ENCODE measurements at regions not wholly inside any gene's neighbourhood (a gene's known extent, or its start where the extent isn't known, plus 50 kb on each side); places are given as distances from the start of the nearest gene placed in this dataset.

DNA sequence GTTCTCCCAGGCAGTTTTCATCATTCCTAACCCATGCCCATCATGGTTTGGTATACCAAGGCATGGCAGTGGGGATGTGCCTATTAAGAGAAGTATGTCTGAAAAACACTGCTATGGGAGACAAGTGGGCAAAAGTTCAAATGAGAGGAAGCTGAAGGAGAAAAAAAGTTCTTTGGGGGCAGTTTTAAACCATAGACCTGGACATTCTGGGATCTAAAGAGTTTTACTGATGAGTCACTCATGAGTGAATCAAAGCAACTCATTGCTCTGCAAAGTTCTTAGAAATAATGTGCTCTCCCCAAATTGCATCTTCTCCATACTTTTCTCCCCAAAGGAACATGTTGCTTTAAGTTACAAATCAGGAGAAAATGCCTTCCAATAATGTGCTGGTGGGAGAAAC is 256.9 kb upstream of the MTPN start:
- H3K4me3 ChIP-seq (ENCODE audit: low read depth, low read length), result no peak overlapping the region
- TF ChIP-seq, protein P1, sequence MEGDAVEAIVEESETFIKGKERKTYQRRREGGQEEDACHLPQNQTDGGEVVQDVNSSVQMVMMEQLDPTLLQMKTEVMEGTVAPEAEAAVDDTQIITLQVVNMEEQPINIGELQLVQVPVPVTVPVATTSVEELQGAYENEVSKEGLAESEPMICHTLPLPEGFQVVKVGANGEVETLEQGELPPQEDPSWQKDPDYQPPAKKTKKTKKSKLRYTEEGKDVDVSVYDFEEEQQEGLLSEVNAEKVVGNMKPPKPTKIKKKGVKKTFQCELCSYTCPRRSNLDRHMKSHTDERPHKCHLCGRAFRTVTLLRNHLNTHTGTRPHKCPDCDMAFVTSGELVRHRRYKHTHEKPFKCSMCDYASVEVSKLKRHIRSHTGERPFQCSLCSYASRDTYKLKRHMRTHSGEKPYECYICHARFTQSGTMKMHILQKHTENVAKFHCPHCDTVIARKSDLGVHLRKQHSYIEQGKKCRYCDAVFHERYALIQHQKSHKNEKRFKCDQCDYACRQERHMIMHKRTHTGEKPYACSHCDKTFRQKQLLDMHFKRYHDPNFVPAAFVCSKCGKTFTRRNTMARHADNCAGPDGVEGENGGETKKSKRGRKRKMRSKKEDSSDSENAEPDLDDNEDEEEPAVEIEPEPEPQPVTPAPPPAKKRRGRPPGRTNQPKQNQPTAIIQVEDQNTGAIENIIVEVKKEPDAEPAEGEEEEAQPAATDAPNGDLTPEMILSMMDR (IDR thresholded peaks at IDR 0.05; ENCODE audit: insufficient read depth, low read length, poor library complexity, severe bottlenecking), result no peak
- no peak for DNase-seq (ENCODE audit: low read depth)
- H3K36me3 ChIP-seq (ENCODE audit: control insufficient read depth, insufficient read depth, low read length), result no peaks in the 10 kb centered on the region
- no peaks in the 10 kb centered on the region for H3K27me3 ChIP-seq (ENCODE audit: control insufficient read depth, insufficient read depth, low read length)

DNA sequence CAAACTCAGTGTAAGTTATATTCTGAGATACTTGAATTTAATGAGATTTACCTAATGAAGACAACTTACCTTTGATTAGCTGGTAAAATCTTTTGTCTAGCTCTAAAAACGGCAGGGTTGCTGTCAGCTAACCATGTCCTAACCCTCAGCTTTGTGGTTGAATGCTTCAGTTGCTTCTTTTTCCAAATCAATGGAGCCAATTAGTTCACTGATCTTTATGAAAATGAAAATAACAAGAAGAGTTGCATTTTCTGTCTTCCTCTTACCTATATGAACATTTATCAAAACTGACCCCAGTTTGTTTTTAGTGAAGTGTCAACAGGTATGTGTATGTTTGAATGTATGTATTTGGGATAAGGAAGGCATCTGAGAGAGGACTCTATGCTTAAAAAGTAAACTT is 253.1 kb upstream of the MTPN start:
- no peak for DNase-seq (ENCODE audit: low read depth)
- Histone ChIP-seq H3K27me3 (ENCODE audit: control insufficient read depth, insufficient read depth, low read length) (no peaks in the 10 kb centered on the region), H3K36me3 (ENCODE audit: control insufficient read depth, insufficient read depth, low read length) (no peaks in the 10 kb centered on the region), H3K4me3 (ENCODE audit: low read depth, low read length) (no peak overlapping the region)
- TF ChIP-seq, protein P1 (IDR thresholded peaks at IDR 0.05; ENCODE audit: insufficient read depth, low read length, poor library complexity, severe bottlenecking), result no peak

DNA sequence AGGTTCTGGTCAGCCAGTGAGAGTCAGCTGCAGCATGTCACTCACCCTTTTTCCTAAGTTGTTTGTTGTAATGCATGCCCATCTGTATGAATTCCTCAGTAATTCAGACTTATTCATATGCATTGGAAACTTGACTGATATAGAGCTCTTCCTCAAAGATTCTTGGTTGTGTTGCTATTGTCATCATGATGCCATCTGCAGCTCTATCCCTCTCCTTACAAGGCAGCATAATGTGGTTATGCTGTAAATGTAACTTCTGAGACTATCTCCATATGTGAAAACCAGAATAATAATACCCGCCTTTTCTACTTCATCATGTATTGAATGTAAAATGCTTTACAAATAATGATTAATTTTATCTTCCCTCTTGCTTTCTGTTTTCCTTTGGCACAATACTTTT is 252.6 kb upstream of the MTPN start:
- no peaks in the 10 kb centered on the region for H3K36me3 ChIP-seq (ENCODE audit: control insufficient read depth, insufficient read depth, low read length)
- H3K4me3 ChIP-seq (ENCODE audit: low read depth, low read length), result no peak overlapping the region
- TF ChIP-seq, protein P1 (IDR thresholded peaks at IDR 0.05; ENCODE audit: insufficient read depth, low read length, poor library complexity, severe bottlenecking), result no peak

DNA sequence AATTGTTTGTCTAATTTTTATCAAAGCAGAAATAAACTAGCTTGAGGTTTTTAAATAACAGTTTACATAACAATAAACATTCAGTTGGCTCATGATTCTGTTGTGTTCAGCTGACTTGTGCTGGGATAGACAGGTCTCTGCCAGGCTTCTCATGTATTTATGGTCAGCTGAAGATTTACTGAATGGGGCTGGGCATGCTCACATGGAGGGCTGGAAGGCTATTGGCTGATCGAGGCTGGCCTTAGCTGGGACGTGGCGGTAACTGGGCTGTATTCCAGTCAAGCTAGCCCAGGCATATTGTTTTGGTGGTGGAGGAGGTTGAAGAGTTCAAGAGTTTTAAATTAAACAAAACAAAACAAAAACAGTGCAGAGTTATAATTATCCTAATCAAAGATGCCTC is 251.0 kb upstream of the MTPN start:
- H3K36me3 ChIP-seq (ENCODE audit: control insufficient read depth, insufficient read depth, low read length), result no peaks in the 10 kb centered on the region
- no peaks in the 10 kb centered on the region for H3K27me3 ChIP-seq (ENCODE audit: control insufficient read depth, insufficient read depth, low read length)
- no peak for DNase-seq (ENCODE audit: low read depth)
- TF ChIP-seq, protein P1 (IDR thresholded peaks at IDR 0.05; ENCODE audit: insufficient read depth, low read length, poor library complexity, severe bottlenecking), result no peak
- no peak overlapping the region for H3K4me3 ChIP-seq (ENCODE audit: low read depth, low read length)

More for the DNA sequence above, 252.6 kb upstream of the MTPN start:
- no peak for DNase-seq (ENCODE audit: low read depth)
- no peaks in the 10 kb centered on the region for H3K27me3 ChIP-seq (ENCODE audit: control insufficient read depth, insufficient read depth, low read length)

DNA sequence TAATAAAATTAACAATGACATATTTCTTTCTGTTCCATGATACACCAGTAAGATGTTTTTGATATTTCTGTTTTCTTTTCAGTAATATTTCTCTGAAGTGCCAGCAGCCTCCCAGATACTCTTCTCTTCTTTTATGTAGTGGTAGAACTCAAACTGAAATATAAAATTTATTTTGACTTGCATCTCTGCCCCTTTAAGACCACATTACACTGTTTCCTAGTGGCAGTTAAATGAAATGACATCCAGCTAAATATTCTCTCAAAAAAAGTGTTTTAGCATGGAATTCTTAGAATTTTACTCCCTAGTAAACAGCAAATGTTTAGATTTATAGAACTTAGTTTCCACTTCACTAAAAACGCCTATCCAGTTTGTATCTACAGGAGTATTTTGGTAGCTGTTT is 237.2 kb upstream of the MTPN start:
- Histone ChIP-seq H3K36me3 (ENCODE audit: control insufficient read depth, insufficient read depth, low read length) (no peaks in the 10 kb centered on the region), H3K4me3 (ENCODE audit: low read depth, low read length) (no peak overlapping the region), H3K27me3 (ENCODE audit: control insufficient read depth, insufficient read depth, low read length) (no peaks in the 10 kb centered on the region)
- no peak for DNase-seq (ENCODE audit: low read depth)
- TF ChIP-seq, protein P1 (IDR thresholded peaks at IDR 0.05; ENCODE audit: insufficient read depth, low read length, poor library complexity, severe bottlenecking), result no peak

DNA sequence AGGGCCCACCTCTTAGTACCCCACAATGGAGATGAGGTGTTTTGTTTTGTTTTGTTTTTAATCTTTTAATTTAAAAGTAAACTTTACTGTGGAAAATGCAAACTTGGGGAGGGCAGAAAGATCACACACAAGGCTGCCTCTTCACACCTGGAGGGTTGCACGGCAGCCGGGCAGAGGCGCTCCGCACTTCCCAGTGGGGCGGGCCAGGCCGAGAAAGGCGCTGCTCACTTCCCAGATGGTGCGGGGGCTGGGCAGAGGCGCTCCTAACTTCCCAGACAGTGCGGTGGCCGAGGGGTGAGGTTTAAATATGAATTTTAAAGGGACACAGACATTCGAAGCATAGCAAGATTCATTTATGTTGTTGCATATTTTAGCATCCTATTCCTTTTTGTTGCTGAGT is 235.9 kb upstream of the MTPN start:
- Histone ChIP-seq H3K27me3 (ENCODE audit: control insufficient read depth, insufficient read depth, low read length) (no peaks in the 10 kb centered on the region), H3K36me3 (ENCODE audit: control insufficient read depth, insufficient read depth, low read length) (no peaks in the 10 kb centered on the region), H3K4me3 (ENCODE audit: low read depth, low read length) (no peak overlapping the region)
- TF ChIP-seq, protein P1 (IDR thresholded peaks at IDR 0.05; ENCODE audit: insufficient read depth, low read length, poor library complexity, severe bottlenecking), result no peak
- no peak for DNase-seq (ENCODE audit: low read depth)
